GM19438 (cell line): ENCODE measurements at regions not wholly inside any gene's neighbourhood (a gene's known extent, or its start where the extent isn't known, plus 50 kb on each side); places are given as distances from the start of the nearest gene placed in this dataset.

Experiments
- ATAC-seq: cut with Tn5 transposase; IDR thresholded peaks from one replicate; pipeline ENCODE4 v1.9.1; 2021; ENCODE audit warnings: low read depth; ENCODE audit not compliant: unreplicated experiment

GRCh38 chr18:60753753-60754152, 381.2 kb upstream of the MC4R start:
- ATAC-seq, result no peak

GRCh38 chr18:60754413-60755009, 381.9 kb upstream of the MC4R start:
- ATAC-seq, result no peak

DNA sequence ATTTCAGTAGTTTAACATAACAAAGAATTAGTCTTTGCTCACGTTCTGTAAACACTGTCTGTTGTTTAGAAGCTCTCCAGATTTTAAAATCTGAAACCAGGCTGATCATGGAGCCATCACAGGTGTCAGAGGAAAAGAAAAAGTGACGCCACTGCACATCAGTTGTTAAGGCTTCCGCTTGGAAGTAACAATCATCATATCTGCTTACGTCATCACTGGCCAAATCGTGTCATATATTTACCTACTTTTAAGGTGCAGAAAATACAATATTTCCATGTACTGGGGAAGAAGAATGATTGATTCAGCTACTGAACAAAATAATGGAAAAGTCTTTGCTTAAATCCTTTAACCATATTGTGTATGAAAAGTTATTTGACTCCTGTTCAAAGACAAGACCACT, 382.6 kb upstream of the MC4R start:
- no peak for ATAC-seq

DNA sequence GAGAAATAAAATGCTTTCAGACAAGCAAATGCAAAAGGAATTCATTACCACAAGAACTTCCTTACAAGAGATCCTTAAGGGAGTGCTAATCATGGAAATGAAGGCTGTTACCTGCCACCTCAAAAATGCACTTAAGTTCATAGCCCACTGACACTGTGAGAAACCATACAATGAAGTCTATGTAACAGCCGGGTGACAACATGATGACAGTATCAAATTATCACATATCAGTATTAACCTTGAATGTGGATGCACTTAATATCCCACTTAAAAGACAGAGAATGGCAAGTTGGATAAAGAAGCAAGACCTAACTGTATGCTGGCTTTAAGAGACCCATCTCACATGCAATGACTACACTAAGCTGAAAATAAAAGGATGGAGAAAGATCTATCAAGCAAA, 403.4 kb upstream of the MC4R start:
- ATAC-seq, result no peak

GRCh38 chr18:60784161-60784560, 411.6 kb upstream of the MC4R start:
- no peak for ATAC-seq

- ATAC-seq, result no peak
These were observed 422.2 kb upstream of the MC4R start for GRCh38 chr18:60794802-60795201.

DNA sequence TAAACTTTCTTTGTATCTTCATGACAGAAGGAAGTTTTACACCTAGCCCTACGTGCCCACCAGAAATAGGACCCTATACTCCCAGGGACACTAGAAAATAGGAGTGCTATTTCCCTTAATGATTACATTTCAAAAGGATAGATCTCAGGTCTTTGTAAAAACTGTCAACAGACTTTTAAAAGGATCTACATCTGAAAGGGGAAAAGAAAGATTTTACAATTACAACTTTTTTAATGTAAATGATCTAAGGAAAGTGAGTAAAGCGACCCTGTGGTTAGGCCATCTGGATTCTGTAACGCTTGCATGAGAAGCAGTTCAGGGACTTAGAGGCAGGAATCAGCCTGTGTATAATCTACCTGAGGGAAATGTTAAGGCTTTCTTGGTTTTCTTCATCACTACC, 431.8 kb upstream of the MC4R start:
- no peak for ATAC-seq

- no peak for ATAC-seq
These were observed 437.4 kb upstream of the MC4R start for GRCh38 chr18:60809937-60810336.

GRCh38 chr18:60812921-60813320, 440.3 kb upstream of the MC4R start:
- no peak for ATAC-seq

GRCh38 chr18:60826346-60826745, 453.8 kb upstream of the MC4R start:
- no peak for ATAC-seq

GRCh38 chr18:60831971-60832370, 459.4 kb upstream of the MC4R start:
- no peak for ATAC-seq

- ATAC-seq, result no peak
These were observed 466.1 kb upstream of the MC4R start for GRCh38 chr18:60838677-60839076.

GRCh38 chr18:60846396-60846795, 473.8 kb upstream of the MC4R start:
- no peak for ATAC-seq

GRCh38 chr18:60847517-60847916, 474.9 kb upstream of the MC4R start:
- no peak for ATAC-seq

GRCh38 chr18:60861575-60861974, 471.7 kb upstream of the CDH20 start:
- no peak for ATAC-seq

- no peak for ATAC-seq
These were observed 470.2 kb upstream of the CDH20 start for GRCh38 chr18:60862988-60863387.

DNA sequence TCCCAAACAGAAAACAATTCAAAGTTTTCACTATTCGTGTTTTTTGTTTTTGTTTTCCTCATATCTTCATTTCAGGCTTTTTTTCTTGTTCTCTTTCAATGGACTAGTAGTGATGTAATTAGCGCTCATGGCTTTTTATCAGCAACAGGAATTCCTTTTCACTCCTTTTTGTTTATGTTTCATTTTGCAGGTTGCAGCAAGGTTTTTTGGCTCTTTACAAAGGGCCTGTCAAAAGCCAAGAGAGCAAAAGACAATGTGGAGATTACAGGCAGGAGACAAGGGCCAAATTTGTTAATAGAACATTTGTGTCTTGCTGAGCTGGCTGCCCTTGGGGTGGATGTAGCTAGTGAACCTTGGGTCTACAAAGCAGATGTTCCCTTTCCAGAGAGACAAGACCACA, 467.4 kb upstream of the CDH20 start:
- ATAC-seq, result no peak

DNA sequence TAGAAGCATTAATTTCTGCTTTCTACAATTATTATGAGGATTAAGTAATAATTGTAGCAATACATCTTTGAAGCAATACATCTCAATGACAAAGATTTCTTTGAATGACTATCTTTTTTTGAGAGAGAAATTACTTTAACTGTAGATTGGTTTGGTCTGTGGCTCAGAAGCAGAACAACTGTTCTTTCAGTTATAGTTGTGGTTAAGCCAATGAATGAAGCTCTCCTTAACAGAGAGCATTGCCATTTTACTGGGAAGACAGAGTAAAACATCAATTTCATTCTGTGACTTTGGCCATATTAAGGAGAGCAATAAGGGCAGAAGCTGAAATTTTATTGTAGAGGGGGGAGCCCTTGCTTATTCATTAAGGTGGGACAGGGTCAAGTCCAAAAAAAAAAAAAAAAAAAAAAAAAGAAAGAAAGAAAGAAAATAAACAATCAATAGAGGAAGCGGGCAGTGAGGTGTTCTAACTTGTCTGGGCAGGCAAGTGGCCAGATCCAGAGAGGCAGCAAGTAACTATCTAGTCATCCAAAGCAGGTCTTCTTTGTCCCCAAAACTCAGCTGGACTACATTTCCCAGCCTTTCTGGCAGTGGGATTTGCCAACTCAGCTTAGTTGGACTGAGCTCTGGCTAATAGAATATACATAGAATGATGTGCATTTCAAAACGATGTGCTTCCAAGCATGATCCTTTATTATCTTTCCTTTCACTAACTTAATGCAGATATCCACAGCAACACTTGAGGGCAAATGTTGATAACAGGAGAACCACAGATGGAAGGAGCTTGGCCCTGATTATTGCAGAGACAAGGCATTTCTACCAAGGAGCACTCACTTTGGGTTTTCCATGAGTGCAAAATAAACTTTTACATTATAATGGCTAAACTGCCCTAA, 462.7 kb upstream of the CDH20 start:
- no peak for ATAC-seq

DNA sequence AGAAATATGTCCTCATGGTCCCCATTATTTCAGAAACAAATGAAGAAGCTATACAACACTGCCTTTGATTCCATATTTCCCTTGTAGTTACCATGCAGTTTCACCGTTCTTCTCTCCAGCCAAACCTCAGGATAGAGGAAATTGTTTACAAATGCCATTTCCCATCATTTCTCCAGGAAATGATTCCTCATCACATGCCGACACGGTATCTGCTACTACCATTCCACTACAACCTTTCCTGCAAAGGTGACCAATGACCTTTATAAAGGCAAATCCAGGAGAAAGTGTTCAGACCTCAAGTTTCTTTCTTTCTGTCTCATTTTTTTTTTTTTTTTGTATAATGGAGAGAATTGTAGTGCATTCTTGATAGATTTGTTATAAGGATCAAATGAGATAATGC, 460.8 kb upstream of the CDH20 start:
- no peak for ATAC-seq

DNA sequence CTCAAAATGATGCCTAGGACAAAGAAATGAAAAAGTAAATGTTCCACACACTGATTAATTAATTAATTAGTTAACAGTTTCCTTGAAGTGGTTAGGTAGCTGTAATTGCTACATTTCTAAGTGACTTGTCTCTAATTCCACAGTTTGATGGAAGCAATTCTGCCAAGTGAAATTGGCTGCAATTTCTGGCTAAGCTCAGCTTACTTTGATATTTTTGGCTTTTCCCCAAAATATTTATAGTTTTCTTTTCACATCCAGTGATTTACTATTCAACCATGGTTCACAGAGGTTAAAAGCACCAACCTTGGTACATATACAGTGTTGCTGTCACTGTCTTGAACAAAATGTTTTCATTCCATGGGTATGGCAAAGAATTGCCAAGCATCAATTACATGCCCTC, 459.5 kb upstream of the CDH20 start:
- no peak for ATAC-seq

- ATAC-seq, result no peak
These were observed 457.2 kb upstream of the CDH20 start for GRCh38 chr18:60875957-60876507.

DNA sequence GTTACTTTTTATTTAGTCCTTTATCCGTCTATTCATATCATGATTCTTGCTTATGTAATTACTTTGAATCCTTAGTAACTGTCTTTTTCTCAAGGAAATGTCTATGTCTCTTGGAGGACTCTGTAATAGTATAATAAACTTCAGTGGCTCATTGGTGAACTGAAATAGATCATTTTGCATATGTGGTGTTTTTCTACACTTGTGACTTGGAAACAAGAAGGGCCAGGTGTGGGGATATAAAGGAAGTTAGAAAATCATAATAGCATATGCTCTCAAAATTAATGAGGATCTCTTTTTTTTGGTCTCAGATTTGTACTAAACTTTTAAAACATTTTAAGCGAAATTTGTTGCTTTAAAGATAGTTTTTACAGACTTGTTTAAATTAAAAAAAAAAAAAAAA, 453.0 kb upstream of the CDH20 start:
- ATAC-seq, result no peak
